SK-MEL-5 (cell line): ENCODE measurements at regions not wholly inside any gene's neighbourhood (a gene's known extent, or its start where the extent isn't known, plus 50 kb on each side); places are given as distances from the start of the nearest gene placed in this dataset.
"Not testable (repeated sequence)": the region's sequence is repeated elsewhere in the genome, so short reads cannot be mapped to it uniquely, and the experiment has no call there.

ENCODE experiments used
- DNase-seq: peaks from one replicate; pipeline ENCODE4 v3.0.0-alpha.2; 2016; ENCODE audit warnings: low read depth, low spot score
- in situ Hi-C: cut with HindIII; loops from 2 replicates; pipeline ENCODE4 v1.10.0; 2016; ENCODE audit warnings: low sequenced_read_pairs, high pct_unique_total_duplicates, low pct_unique_long_range_greater_than_20kb

GRCh38 chr14:97149775-97150174 lies 352.6 kb downstream of the VRK1 start:
- in situ Hi-C loops, result no loop called here
- no peak for DNase-seq

- no peak for DNase-seq
- in situ Hi-C loops, result no loop called here
Observed at GRCh38 chr14:97153527-97153926, 356.3 kb downstream of the VRK1 start.

GRCh38 chr14:97155320-97155719 lies 358.1 kb downstream of the VRK1 start:
- in situ Hi-C loops, result no loop called here
- no peak for DNase-seq

- DNase-seq, result no peak
- in situ Hi-C loops, result no loop called here
Observed at GRCh38 chr14:97155814-97156213, 358.6 kb downstream of the VRK1 start.

GRCh38 chr14:97156705-97157104 lies 359.5 kb downstream of the VRK1 start:
- DNase-seq, result no peak
- in situ Hi-C loops, result no loop called here

GRCh38 chr14:97158102-97158501 lies 360.9 kb downstream of the VRK1 start:
- no peak for DNase-seq
- in situ Hi-C loops, result no loop called here

- DNase-seq, result no peak
- in situ Hi-C loops, result no loop called here
Observed at GRCh38 chr14:97159124-97159523, 361.9 kb downstream of the VRK1 start.

- in situ Hi-C loops, result no loop called here
- no peak for DNase-seq
Observed at GRCh38 chr14:97162621-97163020, 365.4 kb downstream of the VRK1 start.

GRCh38 chr14:97164021-97164420 lies 366.8 kb downstream of the VRK1 start:
- peak; percentile 63 for DNase-seq
- in situ Hi-C loops, result no loop called here

GRCh38 chr14:97166497-97166896 lies 369.3 kb downstream of the VRK1 start:
- in situ Hi-C loops, result no loop called here
- no peak for DNase-seq

GRCh38 chr14:97167577-97167976 lies 370.4 kb downstream of the VRK1 start:
- DNase-seq, in situ Hi-C loops: not testable (repeated sequence)

- in situ Hi-C loops, result no loop called here
- no peak for DNase-seq
Observed at GRCh38 chr14:97172644-97173043, 375.5 kb downstream of the VRK1 start.

GRCh38 chr14:97177016-97177415 lies 379.8 kb downstream of the VRK1 start:
- DNase-seq, result peak; percentile 64
- in situ Hi-C loops, result no loop called here

GRCh38 chr14:97177635-97178034 lies 380.5 kb downstream of the VRK1 start:
- in situ Hi-C loops, result no loop called here
- peak; percentile 41 for DNase-seq

- in situ Hi-C loops, result no loop called here
- no peak for DNase-seq
Observed at GRCh38 chr14:97178781-97179180, 381.6 kb downstream of the VRK1 start.

- in situ Hi-C loops, result no loop called here
- no peak for DNase-seq
Observed at GRCh38 chr14:97179573-97179972, 382.4 kb downstream of the VRK1 start.

- peak; percentile 49 for DNase-seq
- in situ Hi-C loops, result no loop called here
Observed at GRCh38 chr14:97180304-97181200, 383.4 kb downstream of the VRK1 start.

GRCh38 chr14:97185186-97185585 lies 388.0 kb downstream of the VRK1 start:
- in situ Hi-C loops, result no loop called here
- peak; percentile 32 for DNase-seq

- in situ Hi-C loops, result no loop called here
- DNase-seq, result no peak
Observed at GRCh38 chr14:97187916-97188315, 390.7 kb downstream of the VRK1 start.
